Liver (tissue), 7 donors: ENCODE measurements at regions not wholly inside any gene's neighbourhood (a gene's known extent, or its start where the extent isn't known, plus 50 kb on each side); places are given as distances from the start of the nearest gene placed in this dataset.

Source experiments
- DNase-seq: peaks from one replicate; pipeline ENCODE4 v3.0.0-alpha.2; 2017; ENCODE audit warnings: low spot score
- H3K27ac ChIP-seq, 2 donors: one replicate each; pipeline ENCODE4 v1.7.0; 2013; ENCODE audit warnings: inconsistent platforms in 2 of 2, low read length in 2 of 2, control low read depth in 1 of 2, low read depth in 1 of 2, mild to moderate bottlenecking in 1 of 2
- H3K27me3 ChIP-seq, 4 donors: one replicate each; pipeline versions ENCODE4 v1.6.1 to v1.7.0; 2013; ENCODE audit warnings: low read length in 3 of 4, inconsistent platforms in 1 of 4, mild to moderate bottlenecking in 1 of 4, moderate library complexity in 1 of 4; ENCODE audit not compliant: control insufficient read depth in 4 of 4, insufficient read depth in 4 of 4
- H3K36me3 ChIP-seq, 4 donors: one replicate each; pipeline versions ENCODE4 v1.6.1 to v1.7.0; 2013; ENCODE audit warnings: low read length in 3 of 4, mild to moderate bottlenecking in 3 of 4, low read depth in 1 of 4, moderate library complexity in 1 of 4; ENCODE audit not compliant: control insufficient read depth in 4 of 4, insufficient read depth in 3 of 4
- H3K4me1 ChIP-seq, 4 donors: one replicate each; pipeline versions ENCODE4 v1.6.1 to v1.7.0; 2013; ENCODE audit warnings: low read length in 3 of 4, mild to moderate bottlenecking in 3 of 4, moderate library complexity in 1 of 4; ENCODE audit not compliant: control insufficient read depth in 4 of 4, insufficient read depth in 4 of 4
- H3K4me3 ChIP-seq, 3 donors: one replicate each; pipeline versions ENCODE4 v1.6.1 to v1.7.0; 2013; ENCODE audit warnings: low read length in 3 of 3, control low read depth in 1 of 3, low read depth in 1 of 3, mild to moderate bottlenecking in 1 of 3
- H3K9ac ChIP-seq, 2 donors: one replicate each; pipeline ENCODE4 v1.7.0; 2013; ENCODE audit warnings: low read length in 2 of 2, mild to moderate bottlenecking in 2 of 2, moderate library complexity in 2 of 2, control low read depth in 1 of 2, low read depth in 1 of 2
- H3K9me3 ChIP-seq, 4 donors: one replicate each; pipeline versions ENCODE4 v1.6.1 to v1.7.0; 2013; ENCODE audit warnings: low read length in 3 of 4; ENCODE audit not compliant: control insufficient read depth in 4 of 4
- EGR1 ChIP-seq, 2 donors: IDR thresholded peaks; 2 replicates each; pipeline ENCODE4 v1.6.1; 2016 to 2018; ENCODE audit warnings: antibody characterized with exemption in 2 of 2, low read depth in 2 of 2
- FOXA1 ChIP-seq: IDR thresholded peaks from 2 replicates; pipeline ENCODE4 v1.6.1; 2016; ENCODE audit warnings: antibody characterized with exemption
- GABPA ChIP-seq, 2 donors: IDR thresholded peaks in 1 of 2; conservative IDR thresholded peaks in 1 of 2; 2 replicates each; pipeline ENCODE4 v1.6.1; 2016; ENCODE audit warnings: antibody characterized with exemption in 2 of 2, mild to moderate bottlenecking in 1 of 2, moderate library complexity in 1 of 2
- HNF4A ChIP-seq, 2 donors: conservative IDR thresholded peaks; 2 replicates each; pipeline ENCODE4 v1.6.1; 2016; ENCODE audit warnings: antibody characterized with exemption in 2 of 2, mild to moderate bottlenecking in 2 of 2
- JUND ChIP-seq, 2 donors: IDR thresholded peaks; 2 replicates each; pipeline ENCODE4 v1.6.1; 2016; ENCODE audit warnings: antibody characterized with exemption in 2 of 2
- NR2F2 ChIP-seq: IDR thresholded peaks from 2 replicates; pipeline ENCODE4 v1.6.1; 2016; ENCODE audit warnings: antibody characterized with exemption
- RXRA ChIP-seq, 2 donors: IDR thresholded peaks; 2 replicates each; pipeline ENCODE4 v1.6.1; 2017 to 2018; ENCODE audit warnings: antibody characterized with exemption in 2 of 2, mild to moderate bottlenecking in 1 of 2
- SP1 ChIP-seq: IDR thresholded peaks from 2 replicates; pipeline ENCODE4 v1.6.1; 2018; ENCODE audit warnings: antibody characterized with exemption, mild to moderate bottlenecking
- TAF1 ChIP-seq: conservative IDR thresholded peaks from 2 replicates; pipeline ENCODE4 v1.6.1; 2016; ENCODE audit warnings: antibody characterized with exemption, mild to moderate bottlenecking
- YY1 ChIP-seq: IDR thresholded peaks from 2 replicates; pipeline ENCODE4 v1.6.1; 2016; ENCODE audit warnings: antibody characterized with exemption, mild to moderate bottlenecking
- WGBS: extraction: QIAGEN DNeasy Blood & Tissue Kit; methylation state at CpG from one replicate; pipeline ENCODE4 v1.1.7; 2013; 5-methylcytosine and 5-hydroxymethylcytosine counted together
- TF ChIP-seq, protein P1 (sequence below): IDR thresholded peaks from 2 replicates; pipeline ENCODE4 v1.6.1; 2016; ENCODE audit warnings: antibody characterized with exemption
- TF ChIP-seq, protein P2 (sequence below): IDR thresholded peaks from 2 replicates; pipeline ENCODE4 v1.6.1; 2016; ENCODE audit warnings: antibody characterized with exemption, mild to moderate bottlenecking
- TF ChIP-seq, protein P3 (sequence below): IDR thresholded peaks from 2 replicates; pipeline ENCODE4 v1.6.1; 2016; ENCODE audit warnings: antibody characterized with exemption
- donor health status: healthy.
- donor health status: healthy.
- donor health status: healthy.
- donor health status: healthy.

DNA sequence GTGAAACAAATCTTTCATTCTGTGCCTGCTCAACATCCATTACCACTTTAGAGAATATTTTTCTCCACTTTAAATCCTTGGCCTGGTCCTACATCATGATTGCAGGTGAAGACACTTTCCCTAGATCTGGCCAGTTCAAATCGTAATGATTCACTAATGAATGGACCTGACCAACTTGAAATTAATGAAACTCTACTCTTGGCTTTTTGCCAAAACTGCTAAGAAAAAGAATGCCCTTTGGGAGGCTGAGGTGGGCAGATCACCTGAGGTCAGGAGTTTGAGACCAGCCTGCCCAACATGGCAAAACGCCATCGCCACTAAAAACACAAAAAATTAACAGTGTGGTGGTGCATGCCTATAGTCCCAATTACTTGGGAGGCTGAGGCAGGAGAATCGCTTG lies 1082.6 kb upstream of the LCORL start:
- 77% methylated on average over 4 of the region's 4 CpGs for WGBS
- Histone ChIP-seq H3K9ac (no peak overlapping the region), H3K4me1 (no peaks in the 10 kb centered on the region)

DNA sequence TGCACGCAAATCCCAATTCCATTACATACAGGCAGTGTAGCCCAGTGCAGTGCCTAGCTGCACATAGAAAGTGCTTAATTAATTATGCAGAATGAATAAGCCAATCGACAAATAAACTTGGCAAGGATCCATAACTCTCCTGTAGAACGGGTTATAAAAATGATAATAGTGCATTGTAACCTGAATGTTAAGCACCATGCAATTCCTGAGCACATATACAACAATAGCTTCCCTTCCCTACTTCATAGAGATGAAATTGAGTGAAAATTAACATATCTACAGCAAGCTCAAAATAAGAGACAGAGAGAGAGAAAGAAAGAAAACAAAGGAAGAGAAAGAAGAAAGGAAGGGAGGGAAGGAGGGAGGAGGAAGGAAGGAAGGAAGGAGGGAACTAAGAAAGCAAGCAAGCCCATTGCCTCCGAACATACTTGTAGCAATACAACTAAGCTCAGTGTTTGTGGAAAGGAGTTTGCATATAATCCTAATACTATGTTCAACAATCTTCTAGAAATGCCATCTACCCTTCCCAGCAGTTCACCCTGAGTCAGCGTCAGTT lies 1074.0 kb upstream of the LCORL start:
- Histone ChIP-seq H3K27me3 (peaks cover 0 to 2% (median 0%) of the 10 kb centered on the region in 4 donors), H3K4me3 (no peak overlapping the region), H3K9me3 (no peaks in the 10 kb centered on the region), H3K36me3 (no peaks in the 10 kb centered on the region), H3K9ac (no peak overlapping the region), H3K4me1 (no peaks in the 10 kb centered on the region), H3K27ac (no peak overlapping the region)
- 60% methylated on average over 5 of the region's 5 CpGs for WGBS
- TF ChIP-seq, protein P1, sequence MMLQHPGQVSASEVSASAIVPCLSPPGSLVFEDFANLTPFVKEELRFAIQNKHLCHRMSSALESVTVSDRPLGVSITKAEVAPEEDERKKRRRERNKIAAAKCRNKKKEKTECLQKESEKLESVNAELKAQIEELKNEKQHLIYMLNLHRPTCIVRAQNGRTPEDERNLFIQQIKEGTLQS = no peak
- no peak for TF ChIP-seq HNF4A (conservative IDR thresholded peaks at IDR 0.05)
- TF ChIP-seq FOXA1 = no peak
- TF ChIP-seq, protein P2, sequence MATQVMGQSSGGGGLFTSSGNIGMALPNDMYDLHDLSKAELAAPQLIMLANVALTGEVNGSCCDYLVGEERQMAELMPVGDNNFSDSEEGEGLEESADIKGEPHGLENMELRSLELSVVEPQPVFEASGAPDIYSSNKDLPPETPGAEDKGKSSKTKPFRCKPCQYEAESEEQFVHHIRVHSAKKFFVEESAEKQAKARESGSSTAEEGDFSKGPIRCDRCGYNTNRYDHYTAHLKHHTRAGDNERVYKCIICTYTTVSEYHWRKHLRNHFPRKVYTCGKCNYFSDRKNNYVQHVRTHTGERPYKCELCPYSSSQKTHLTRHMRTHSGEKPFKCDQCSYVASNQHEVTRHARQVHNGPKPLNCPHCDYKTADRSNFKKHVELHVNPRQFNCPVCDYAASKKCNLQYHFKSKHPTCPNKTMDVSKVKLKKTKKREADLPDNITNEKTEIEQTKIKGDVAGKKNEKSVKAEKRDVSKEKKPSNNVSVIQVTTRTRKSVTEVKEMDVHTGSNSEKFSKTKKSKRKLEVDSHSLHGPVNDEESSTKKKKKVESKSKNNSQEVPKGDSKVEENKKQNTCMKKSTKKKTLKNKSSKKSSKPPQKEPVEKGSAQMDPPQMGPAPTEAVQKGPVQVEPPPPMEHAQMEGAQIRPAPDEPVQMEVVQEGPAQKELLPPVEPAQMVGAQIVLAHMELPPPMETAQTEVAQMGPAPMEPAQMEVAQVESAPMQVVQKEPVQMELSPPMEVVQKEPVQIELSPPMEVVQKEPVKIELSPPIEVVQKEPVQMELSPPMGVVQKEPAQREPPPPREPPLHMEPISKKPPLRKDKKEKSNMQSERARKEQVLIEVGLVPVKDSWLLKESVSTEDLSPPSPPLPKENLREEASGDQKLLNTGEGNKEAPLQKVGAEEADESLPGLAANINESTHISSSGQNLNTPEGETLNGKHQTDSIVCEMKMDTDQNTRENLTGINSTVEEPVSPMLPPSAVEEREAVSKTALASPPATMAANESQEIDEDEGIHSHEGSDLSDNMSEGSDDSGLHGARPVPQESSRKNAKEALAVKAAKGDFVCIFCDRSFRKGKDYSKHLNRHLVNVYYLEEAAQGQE = no peak
- no peak for TF ChIP-seq TAF1
- no peak for TF ChIP-seq SP1
- DNase-seq = no peak

More for the DNA sequence above, 1082.6 kb upstream of the LCORL start:
- DNase-seq = no peak
- Histone ChIP-seq H3K27me3 (no peaks in the 10 kb centered on the region), H3K9me3 (no peaks in the 10 kb centered on the region), H3K27ac (no peak overlapping the region), H3K36me3 (no peaks in the 10 kb centered on the region), H3K4me3 (no peak overlapping the region)
- TF ChIP-seq EGR1 (IDR thresholded peaks at IDR 0.05; ENCODE audit: low read depth in 2 of 2) (no peak), HNF4A (conservative IDR thresholded peaks at IDR 0.05) (no peak), RXRA (IDR thresholded peaks at IDR 0.05) (no peak), GABPA (IDR thresholded peaks at IDR 0.05 in 1 of 2, conservative IDR thresholded peaks at IDR 0.05 in 1 of 2) (no peak), NR2F2 (no peak)
- TF ChIP-seq, protein P3, sequence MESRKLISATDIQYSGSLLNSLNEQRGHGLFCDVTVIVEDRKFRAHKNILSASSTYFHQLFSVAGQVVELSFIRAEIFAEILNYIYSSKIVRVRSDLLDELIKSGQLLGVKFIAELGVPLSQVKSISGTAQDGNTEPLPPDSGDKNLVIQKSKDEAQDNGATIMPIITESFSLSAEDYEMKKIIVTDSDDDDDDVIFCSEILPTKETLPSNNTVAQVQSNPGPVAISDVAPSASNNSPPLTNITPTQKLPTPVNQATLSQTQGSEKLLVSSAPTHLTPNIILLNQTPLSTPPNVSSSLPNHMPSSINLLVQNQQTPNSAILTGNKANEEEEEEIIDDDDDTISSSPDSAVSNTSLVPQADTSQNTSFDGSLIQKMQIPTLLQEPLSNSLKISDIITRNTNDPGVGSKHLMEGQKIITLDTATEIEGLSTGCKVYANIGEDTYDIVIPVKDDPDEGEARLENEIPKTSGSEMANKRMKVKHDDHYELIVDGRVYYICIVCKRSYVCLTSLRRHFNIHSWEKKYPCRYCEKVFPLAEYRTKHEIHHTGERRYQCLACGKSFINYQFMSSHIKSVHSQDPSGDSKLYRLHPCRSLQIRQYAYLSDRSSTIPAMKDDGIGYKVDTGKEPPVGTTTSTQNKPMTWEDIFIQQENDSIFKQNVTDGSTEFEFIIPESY = no peak

DNA sequence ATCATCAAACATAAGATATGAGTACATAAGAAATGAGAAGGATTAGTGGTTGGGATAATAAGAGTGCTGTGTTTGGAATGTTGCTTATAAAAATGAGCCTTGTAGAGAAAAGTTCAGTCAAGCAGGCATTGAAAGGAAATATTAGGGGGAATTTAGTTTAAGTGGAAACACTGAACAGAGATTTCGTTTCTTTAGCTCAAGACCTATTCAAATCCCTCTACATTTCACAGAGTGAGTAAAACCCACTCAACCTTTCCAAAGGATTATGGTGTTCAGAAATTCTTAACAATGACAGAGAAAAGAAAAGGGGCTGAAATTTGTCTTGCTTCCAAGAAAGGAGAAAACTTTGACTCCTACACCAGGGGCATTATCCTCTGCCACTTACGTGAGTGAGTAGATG lies 1072.4 kb upstream of the LCORL start:
- no peak for DNase-seq
- Histone ChIP-seq H3K4me3 (no peak overlapping the region), H3K9ac (no peak overlapping the region), H3K9me3 (no peaks in the 10 kb centered on the region), H3K4me1 (no peaks in the 10 kb centered on the region), H3K27ac (no peak overlapping the region), H3K36me3 (no peaks in the 10 kb centered on the region), H3K27me3 (peaks cover 0 to 2% (median 0%) of the 10 kb centered on the region in 4 donors)
- no peak for TF ChIP-seq YY1
- TF ChIP-seq JUND (IDR thresholded peaks at IDR 0.05) = no peak
- no peak for TF ChIP-seq RXRA (IDR thresholded peaks at IDR 0.05)
- WGBS = 28% methylated on average over 2 of the region's 2 CpGs
